ENCODE measurements at regions not wholly inside any gene's neighbourhood (a gene's known extent, or its start where the extent isn't known, plus 50 kb on each side); places are given as distances from the start of the nearest gene placed in this dataset.

- no peak for DNase-seq
Observed at GRCh38 chr6:159099276-159099675, 54.5 kb upstream of the TAGAP start.

GRCh38 chr6:159098636-159099106, 53.9 kb upstream of the TAGAP start:
- DNase-seq = no peak

DNA sequence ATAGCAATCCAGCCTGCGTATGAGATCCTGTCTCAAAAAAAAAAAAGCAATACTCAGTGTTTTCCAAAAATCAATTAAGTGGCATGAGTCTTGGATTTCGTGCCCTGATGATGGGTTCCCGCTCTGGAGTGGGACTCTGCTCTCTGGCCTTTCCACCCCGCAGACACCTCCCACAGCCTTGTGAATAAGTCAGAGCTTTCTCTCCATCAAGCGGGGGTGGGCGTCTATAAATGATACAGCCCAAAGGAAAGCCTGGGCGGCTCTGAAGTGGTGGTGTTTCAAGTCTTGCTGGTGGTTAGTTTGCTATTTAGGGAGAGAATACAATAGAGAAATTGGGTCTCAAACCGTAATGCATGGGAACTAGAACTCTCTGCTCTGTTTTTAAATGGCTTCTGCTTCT, 52.5 kb upstream of the TAGAP start:
- no peak for DNase-seq

DNA sequence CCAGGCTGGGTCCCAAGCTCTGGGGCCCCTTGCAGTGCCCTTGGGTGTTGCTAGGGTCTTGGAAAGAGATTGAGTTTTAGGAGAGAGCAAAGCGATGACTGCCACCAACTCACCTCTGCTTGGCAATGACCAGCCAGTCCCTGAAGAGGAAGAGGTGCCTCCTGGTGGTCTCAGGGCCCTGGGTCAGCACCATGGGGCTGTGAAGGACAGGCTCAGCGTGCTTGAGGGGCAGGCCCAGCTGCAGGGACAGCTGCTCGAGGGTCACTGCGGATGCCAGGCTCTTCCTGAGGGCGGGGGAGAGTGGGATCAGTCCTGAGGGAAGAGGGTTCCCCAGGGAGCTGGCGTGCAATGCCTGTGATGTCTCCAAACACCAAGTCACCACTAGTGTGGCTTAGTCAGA, 50.8 kb upstream of the TAGAP start:
- DNase-seq = no peak

DNA sequence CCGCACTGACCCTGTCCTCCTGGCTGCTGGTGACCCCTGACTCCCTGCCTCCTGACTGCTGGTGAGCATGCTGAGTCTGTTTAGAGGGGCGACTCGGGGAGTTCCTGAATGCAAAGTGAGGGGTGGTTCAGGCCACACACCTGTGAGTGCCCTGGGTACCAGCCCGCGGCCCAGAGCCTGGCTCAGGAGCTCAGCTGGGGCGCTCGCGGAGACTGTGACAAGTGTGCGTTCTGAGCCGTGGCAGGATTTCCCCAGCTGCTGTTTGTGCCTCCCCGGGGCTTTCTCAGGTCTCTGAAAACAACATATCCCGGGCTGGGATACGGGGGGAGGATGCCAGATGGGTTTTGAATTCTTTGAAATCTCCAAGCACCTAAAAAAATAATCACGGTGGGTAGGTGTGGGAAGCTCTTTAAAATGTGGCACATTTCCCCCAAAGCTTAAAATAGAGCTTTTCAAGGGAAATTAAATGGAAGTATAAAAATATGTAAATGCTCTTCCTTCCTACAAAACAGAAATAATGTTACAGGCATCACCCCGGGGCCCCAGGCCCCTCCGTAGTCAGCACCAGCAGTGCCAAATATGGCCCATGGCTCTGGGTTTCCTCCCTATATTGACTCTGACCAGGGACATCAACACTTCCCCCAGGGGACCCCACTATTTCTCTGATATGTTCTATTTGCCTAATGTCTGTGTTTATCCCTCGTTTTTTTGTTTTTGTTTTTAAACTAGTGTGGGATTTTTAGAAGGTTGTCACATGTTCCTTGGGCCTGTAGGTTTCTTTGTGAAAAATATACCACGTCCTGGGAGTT, 49.9 kb upstream of the TAGAP start:
- DNase-seq = no peak

Data from NCI-H345 (cell line).